SK-N-SH treated with all-trans-retinoic acid at 6 μM for 48 hours (cell line): ENCODE measurements at regions not wholly inside any gene's neighbourhood (a gene's known extent, or its start where the extent isn't known, plus 50 kb on each side); places are given as distances from the start of the nearest gene placed in this dataset.

Experiments used
- ATAC-seq: fragments of 200-7000 bp; cut with Tn5 transposase; 3 replicates; pipeline ENCODE4 v1.9.1; 2020; ENCODE audit warnings: mild to moderate bottlenecking, moderate library complexity
- ARNTL ChIP-seq: fragments of 450-650 bp; formaldehyde crosslinking; IDR thresholded peaks from 2 replicates; pipeline ENCODE4 v1.5.0; 2020; ENCODE audit warnings: low read depth, mild to moderate bottlenecking, moderate library complexity, borderline replicate concordance
- CSDC2 ChIP-seq: fragments of 250-450 bp; sonication (Bioruptor Pico); IDR thresholded peaks from 2 replicates; pipeline ENCODE4 v1.5.0; 2020; ENCODE audit warnings: mild to moderate bottlenecking, moderate library complexity
- ESRRG ChIP-seq: fragments of 250-450 bp; sonication (Bioruptor Pico); IDR thresholded peaks from 2 replicates; pipeline ENCODE4 v1.6.1; 2021; ENCODE audit warnings: mild to moderate bottlenecking
- GLIS3 ChIP-seq: fragments of 250-450 bp; sonication (Bioruptor Pico); IDR thresholded peaks from 2 replicates; pipeline ENCODE4 v1.5.0; 2020; ENCODE audit warnings: mild to moderate bottlenecking, moderate library complexity
- ISL1 ChIP-seq: fragments of 250-450 bp; sonication (Bioruptor Pico); IDR thresholded peaks from 2 replicates; pipeline ENCODE4 v2.1.2; 2022; ENCODE audit warnings: mild to moderate bottlenecking, moderate library complexity
- OSR1 ChIP-seq: fragments of 250-450 bp; sonication (Bioruptor Pico); IDR thresholded peaks from 2 replicates; pipeline ENCODE4 v1.8.0; 2022; ENCODE audit warnings: moderate library complexity, mild to moderate bottlenecking, inconsistent platforms
- PPARA ChIP-seq: fragments of 250-450 bp; sonication (Bioruptor Pico); IDR thresholded peaks from 2 replicates; pipeline ENCODE4 v1.5.0; 2020; ENCODE audit warnings: mild to moderate bottlenecking, borderline replicate concordance
- RARB ChIP-seq: fragments of 250-450 bp; sonication (Bioruptor Pico); IDR thresholded peaks from 2 replicates; pipeline ENCODE4 v1.8.0; 2021; ENCODE audit warnings: mild to moderate bottlenecking, moderate library complexity
- SNAI2 ChIP-seq: fragments of 250-450 bp; sonication (Bioruptor Pico); IDR thresholded peaks from 2 replicates; pipeline ENCODE4 v1.5.0; 2020; ENCODE audit warnings: mild to moderate bottlenecking, moderate library complexity
- TCF4 ChIP-seq: fragments of 250-450 bp; sonication (Bioruptor Pico); IDR thresholded peaks from 2 replicates; pipeline ENCODE4 v1.8.0; 2021; ENCODE audit warnings: mild to moderate bottlenecking, moderate library complexity, borderline replicate concordance
- ZC3H10 ChIP-seq: fragments of 250-450 bp; sonication (Bioruptor Pico); IDR thresholded peaks from 2 replicates; pipeline ENCODE4 v1.5.1; 2021; ENCODE audit warnings: mild to moderate bottlenecking, moderate library complexity
- ZFP3 ChIP-seq: fragments of 250-450 bp; sonication (Bioruptor Pico); IDR thresholded peaks from 2 replicates; pipeline ENCODE4 v1.5.0; 2020; ENCODE audit warnings: mild to moderate bottlenecking, moderate library complexity
- ZFP30 ChIP-seq: fragments of 450-650 bp; formaldehyde crosslinking; IDR thresholded peaks from 2 replicates; pipeline ENCODE4 v1.5.0; 2022; ENCODE audit warnings: mild to moderate bottlenecking, moderate library complexity
- ZNF565 ChIP-seq: fragments of 450-650 bp; formaldehyde crosslinking; conservative IDR thresholded peaks from 2 replicates; pipeline ENCODE4 v1.5.0; 2020; ENCODE audit warnings: low read depth, mild to moderate bottlenecking, moderate library complexity
- ZNF70 ChIP-seq: fragments of 450-650 bp; formaldehyde crosslinking; IDR thresholded peaks from 2 replicates; pipeline ENCODE4 v1.5.0; 2020; ENCODE audit warnings: mild to moderate bottlenecking, moderate library complexity
- ZNF8 ChIP-seq: fragments of 450-650 bp; formaldehyde crosslinking; IDR thresholded peaks from 2 replicates; pipeline ENCODE4 v1.5.0; 2020; ENCODE audit warnings: mild to moderate bottlenecking, moderate library complexity
- TF ChIP-seq, protein P1 (sequence below): fragments of 250-450 bp; sonication (Bioruptor Pico); IDR thresholded peaks from 2 replicates; pipeline ENCODE4 v1.8.0; 2021; ENCODE audit warnings: low read depth, mild to moderate bottlenecking, moderate library complexity, borderline replicate concordance
- TF ChIP-seq, protein P2 (sequence below): fragments of 250-450 bp; sonication (Bioruptor Pico); IDR thresholded peaks from 2 replicates; pipeline ENCODE4 v1.8.0; 2020; ENCODE audit warnings: mild to moderate bottlenecking, moderate library complexity, borderline replicate concordance
- TF ChIP-seq, protein P3 (sequence below): fragments of 250-450 bp; sonication (Bioruptor Pico); IDR thresholded peaks from 2 replicates; pipeline ENCODE4 v1.5.1; 2021; ENCODE audit warnings: mild to moderate bottlenecking, moderate library complexity
- TF ChIP-seq, protein P4 (sequence below): fragments of 250-450 bp; sonication (Bioruptor Pico); IDR thresholded peaks from 2 replicates; pipeline ENCODE4 v1.5.0; 2020; ENCODE audit warnings: mild to moderate bottlenecking, moderate library complexity
- TF ChIP-seq, protein P5 (sequence below): fragments of 250-450 bp; sonication (Bioruptor Pico); IDR thresholded peaks from 2 replicates; pipeline ENCODE4 v1.5.1; 2020; ENCODE audit warnings: low read depth, mild to moderate bottlenecking, moderate library complexity

DNA sequence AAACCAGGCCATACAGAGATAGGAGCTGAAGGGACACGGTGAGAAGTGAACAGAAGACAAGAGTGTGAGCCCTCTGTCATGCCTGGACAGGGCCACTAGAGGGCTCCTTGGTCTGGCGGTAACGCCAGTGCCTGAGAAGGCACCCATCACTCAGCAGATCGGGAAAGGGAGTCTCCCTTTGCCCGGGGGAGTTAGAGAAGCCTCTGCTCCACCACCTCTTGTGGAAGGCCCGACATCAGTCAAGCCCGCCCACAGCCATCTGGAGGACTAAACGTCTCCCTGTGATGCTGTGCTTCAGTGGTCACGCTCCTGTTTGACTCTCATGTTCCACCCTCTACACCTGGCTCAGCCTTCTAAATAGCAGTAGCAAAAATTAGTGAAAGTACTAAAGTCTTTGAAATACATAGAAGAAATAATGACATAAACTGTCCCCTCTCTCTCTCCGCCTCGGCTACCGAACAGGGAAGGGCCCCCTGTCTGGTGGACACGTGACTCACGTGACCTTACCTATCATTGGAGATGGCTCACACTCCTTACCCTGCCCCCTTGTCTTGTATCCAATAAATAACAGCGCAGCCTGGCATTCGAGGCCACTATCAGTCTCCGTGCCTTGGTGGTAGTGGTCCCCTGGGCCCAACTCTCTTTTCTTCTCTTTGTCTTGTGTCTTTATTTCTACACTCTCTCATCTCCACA lies 66.7 kb downstream of the RPP21 start:
- ATAC-seq: peak; percentile 85
- no peak for TF ChIP-seq CSDC2 (CRISPR knock-in tag)
- TF ChIP-seq ZNF8 (CRISPR knock-in tag): no peak
- TF ChIP-seq, protein P1, sequence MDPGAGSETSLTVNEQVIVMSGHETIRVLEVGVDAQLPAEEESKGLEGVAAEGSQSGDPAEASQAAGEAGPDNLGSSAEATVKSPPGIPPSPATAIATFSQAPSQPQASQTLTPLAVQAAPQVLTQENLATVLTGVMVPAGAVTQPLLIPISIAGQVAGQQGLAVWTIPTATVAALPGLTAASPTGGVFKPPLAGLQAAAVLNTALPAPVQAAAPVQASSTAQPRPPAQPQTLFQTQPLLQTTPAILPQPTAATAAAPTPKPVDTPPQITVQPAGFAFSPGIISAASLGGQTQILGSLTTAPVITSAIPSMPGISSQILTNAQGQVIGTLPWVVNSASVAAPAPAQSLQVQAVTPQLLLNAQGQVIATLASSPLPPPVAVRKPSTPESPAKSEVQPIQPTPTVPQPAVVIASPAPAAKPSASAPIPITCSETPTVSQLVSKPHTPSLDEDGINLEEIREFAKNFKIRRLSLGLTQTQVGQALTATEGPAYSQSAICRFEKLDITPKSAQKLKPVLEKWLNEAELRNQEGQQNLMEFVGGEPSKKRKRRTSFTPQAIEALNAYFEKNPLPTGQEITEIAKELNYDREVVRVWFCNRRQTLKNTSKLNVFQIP: no peak
- TF ChIP-seq SNAI2 (CRISPR knock-in tag): no peak

DNA sequence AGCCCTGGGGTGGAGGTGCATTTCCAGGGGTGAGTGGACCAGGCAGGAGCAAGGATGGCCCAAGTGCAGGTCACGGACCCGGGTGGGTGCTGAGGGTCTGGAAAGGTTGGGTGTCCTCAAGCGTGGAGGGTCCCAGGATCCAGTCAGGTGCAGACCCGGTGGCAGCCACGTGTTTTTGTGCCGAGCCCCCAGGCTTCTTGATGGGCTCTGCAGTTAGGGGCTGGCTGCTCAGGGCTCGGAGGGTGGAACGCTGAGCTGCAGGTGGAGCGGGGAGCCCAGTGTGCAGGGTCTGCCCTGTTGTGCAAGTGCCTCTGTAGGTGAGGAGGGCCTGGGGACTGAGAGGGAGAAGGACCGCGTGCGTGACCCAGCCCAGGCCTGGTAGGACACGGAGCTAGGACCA lies 70.9 kb upstream of the HLA-E start:
- no peak for ATAC-seq
- TF ChIP-seq ZNF70 (CRISPR knock-in tag) (no peak), ZNF565 (no peak), TCF4 (no peak), ZNF8 (CRISPR knock-in tag) (no peak), ISL1 (no peak), ARNTL (CRISPR knock-in tag) (no peak), OSR1 (no peak), ZFP30 (no peak), ZC3H10 (CRISPR knock-in tag) (no peak), CSDC2 (CRISPR knock-in tag) (no peak), SNAI2 (CRISPR knock-in tag) (no peak), RARB (CRISPR knock-in tag) (no peak), ESRRG (CRISPR knock-in tag) (no peak), PPARA (CRISPR knock-in tag) (no peak)
- TF ChIP-seq, protein P1: no peak
- TF ChIP-seq, protein P2, sequence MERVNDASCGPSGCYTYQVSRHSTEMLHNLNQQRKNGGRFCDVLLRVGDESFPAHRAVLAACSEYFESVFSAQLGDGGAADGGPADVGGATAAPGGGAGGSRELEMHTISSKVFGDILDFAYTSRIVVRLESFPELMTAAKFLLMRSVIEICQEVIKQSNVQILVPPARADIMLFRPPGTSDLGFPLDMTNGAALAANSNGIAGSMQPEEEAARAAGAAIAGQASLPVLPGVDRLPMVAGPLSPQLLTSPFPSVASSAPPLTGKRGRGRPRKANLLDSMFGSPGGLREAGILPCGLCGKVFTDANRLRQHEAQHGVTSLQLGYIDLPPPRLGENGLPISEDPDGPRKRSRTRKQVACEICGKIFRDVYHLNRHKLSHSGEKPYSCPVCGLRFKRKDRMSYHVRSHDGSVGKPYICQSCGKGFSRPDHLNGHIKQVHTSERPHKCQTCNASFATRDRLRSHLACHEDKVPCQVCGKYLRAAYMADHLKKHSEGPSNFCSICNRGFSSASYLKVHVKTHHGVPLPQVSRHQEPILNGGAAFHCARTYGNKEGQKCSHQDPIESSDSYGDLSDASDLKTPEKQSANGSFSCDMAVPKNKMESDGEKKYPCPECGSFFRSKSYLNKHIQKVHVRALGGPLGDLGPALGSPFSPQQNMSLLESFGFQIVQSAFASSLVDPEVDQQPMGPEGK: no peak
- TF ChIP-seq, protein P3, sequence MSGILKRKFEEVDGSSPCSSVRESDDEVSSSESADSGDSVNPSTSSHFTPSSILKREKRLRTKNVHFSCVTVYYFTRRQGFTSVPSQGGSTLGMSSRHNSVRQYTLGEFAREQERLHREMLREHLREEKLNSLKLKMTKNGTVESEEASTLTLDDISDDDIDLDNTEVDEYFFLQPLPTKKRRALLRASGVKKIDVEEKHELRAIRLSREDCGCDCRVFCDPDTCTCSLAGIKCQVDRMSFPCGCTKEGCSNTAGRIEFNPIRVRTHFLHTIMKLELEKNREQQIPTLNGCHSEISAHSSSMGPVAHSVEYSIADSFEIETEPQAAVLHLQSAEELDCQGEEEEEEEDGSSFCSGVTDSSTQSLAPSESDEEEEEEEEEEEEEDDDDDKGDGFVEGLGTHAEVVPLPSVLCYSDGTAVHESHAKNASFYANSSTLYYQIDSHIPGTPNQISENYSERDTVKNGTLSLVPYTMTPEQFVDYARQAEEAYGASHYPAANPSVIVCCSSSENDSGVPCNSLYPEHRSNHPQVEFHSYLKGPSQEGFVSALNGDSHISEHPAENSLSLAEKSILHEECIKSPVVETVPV: no peak
- TF ChIP-seq, protein P4, sequence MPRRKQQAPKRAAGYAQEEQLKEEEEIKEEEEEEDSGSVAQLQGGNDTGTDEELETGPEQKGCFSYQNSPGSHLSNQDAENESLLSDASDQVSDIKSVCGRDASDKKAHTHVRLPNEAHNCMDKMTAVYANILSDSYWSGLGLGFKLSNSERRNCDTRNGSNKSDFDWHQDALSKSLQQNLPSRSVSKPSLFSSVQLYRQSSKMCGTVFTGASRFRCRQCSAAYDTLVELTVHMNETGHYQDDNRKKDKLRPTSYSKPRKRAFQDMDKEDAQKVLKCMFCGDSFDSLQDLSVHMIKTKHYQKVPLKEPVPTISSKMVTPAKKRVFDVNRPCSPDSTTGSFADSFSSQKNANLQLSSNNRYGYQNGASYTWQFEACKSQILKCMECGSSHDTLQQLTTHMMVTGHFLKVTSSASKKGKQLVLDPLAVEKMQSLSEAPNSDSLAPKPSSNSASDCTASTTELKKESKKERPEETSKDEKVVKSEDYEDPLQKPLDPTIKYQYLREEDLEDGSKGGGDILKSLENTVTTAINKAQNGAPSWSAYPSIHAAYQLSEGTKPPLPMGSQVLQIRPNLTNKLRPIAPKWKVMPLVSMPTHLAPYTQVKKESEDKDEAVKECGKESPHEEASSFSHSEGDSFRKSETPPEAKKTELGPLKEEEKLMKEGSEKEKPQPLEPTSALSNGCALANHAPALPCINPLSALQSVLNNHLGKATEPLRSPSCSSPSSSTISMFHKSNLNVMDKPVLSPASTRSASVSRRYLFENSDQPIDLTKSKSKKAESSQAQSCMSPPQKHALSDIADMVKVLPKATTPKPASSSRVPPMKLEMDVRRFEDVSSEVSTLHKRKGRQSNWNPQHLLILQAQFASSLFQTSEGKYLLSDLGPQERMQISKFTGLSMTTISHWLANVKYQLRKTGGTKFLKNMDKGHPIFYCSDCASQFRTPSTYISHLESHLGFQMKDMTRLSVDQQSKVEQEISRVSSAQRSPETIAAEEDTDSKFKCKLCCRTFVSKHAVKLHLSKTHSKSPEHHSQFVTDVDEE: no peak
- TF ChIP-seq, protein P5, sequence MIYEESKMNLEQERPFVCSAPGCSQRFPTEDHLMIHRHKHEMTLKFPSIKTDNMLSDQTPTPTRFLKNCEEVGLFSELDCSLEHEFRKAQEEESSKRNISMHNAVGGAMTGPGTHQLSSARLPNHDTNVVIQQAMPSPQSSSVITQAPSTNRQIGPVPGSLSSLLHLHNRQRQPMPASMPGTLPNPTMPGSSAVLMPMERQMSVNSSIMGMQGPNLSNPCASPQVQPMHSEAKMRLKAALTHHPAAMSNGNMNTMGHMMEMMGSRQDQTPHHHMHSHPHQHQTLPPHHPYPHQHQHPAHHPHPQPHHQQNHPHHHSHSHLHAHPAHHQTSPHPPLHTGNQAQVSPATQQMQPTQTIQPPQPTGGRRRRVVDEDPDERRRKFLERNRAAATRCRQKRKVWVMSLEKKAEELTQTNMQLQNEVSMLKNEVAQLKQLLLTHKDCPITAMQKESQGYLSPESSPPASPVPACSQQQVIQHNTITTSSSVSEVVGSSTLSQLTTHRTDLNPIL (CRISPR knock-in tag): no peak

DNA sequence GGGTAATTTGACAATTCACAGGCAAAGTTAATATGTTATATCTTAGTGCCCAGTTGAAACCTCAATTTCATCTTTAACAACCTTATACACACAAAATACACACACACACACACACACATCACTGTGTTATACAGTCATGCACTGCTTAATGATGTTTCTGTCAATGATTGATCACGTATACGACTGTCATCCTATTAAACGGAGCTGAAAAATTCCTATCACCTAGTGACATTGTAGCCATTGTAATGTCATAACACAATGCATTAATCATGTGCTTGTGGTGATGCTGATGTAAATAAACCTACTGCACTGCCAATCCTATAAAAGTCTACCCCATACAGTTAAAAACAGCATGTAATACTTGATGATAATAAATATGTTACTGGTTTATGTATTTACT lies 64.8 kb upstream of the HLA-E start:
- TF ChIP-seq ZFP3 (CRISPR knock-in tag) (no peak), ZNF70 (CRISPR knock-in tag) (no peak), ESRRG (CRISPR knock-in tag) (no peak), GLIS3 (CRISPR knock-in tag) (no peak), ZNF8 (CRISPR knock-in tag) (no peak)
- TF ChIP-seq, protein P2: no peak
- TF ChIP-seq, protein P1: no peak
- ATAC-seq: no peak
